Vagina (tissue), 2 donors: ENCODE measurements at regions not wholly inside any gene's neighbourhood (a gene's known extent, or its start where the extent isn't known, plus 50 kb on each side); places are given as distances from the start of the nearest gene placed in this dataset.

Experiments
- CTCF ChIP-seq, 3 experiments: fragments of 450-650 bp in 2 of 3; fragments of 200-600 bp in 1 of 3; sonication (generic) in 1 of 3; IDR thresholded peaks; one replicate each; pipeline ENCODE4 v1.5.1; 2017 to 2019; ENCODE audit warnings: antibody characterized with exemption in 3 of 3, mild to moderate bottlenecking in 2 of 3, moderate library complexity in 2 of 3
- POLR2A ChIP-seq, 2 donors: fragments of 450-650 bp; IDR thresholded peaks; one replicate each; pipeline ENCODE4 v1.6.1; 2017; ENCODE audit warnings: antibody characterized with exemption in 2 of 2, mild to moderate bottlenecking in 2 of 2, moderate library complexity in 2 of 2

GRCh38 chr12:73072214-73072613, 800.0 kb downstream of the TRHDE start:
- no peak for TF ChIP-seq CTCF (IDR thresholded peaks at IDR 0.05)
- no peak for TF ChIP-seq POLR2A (IDR thresholded peaks at IDR 0.05)
